Colonic mucosa (tissue), 4 donors: ENCODE measurements at regions not wholly inside any gene's neighbourhood (a gene's known extent, or its start where the extent isn't known, plus 50 kb on each side); places are given as distances from the start of the nearest gene placed in this dataset.

Experiments
- DNase-seq: peaks from one replicate; pipeline ENCODE4 v3.0.0-alpha.2; 2020
- H3K27ac ChIP-seq: fragments of 200-600 bp; one replicate; pipeline ENCODE4 v1.8.0; 2021
- H3K27me3 ChIP-seq: fragments of 200-600 bp; one replicate; pipeline ENCODE4 v1.8.0; 2021
- H3K36me3 ChIP-seq: fragments of 200-600 bp; one replicate; pipeline ENCODE4 v1.8.0; 2021
- H3K4me1 ChIP-seq: fragments of 200-600 bp; one replicate; pipeline ENCODE4 v1.8.0; 2021; ENCODE audit warnings: mild to moderate bottlenecking
- H3K4me3 ChIP-seq: fragments of 200-600 bp; one replicate; pipeline ENCODE4 v1.8.0; 2021
- H3K9ac ChIP-seq, 2 donors: one replicate each; pipeline ENCODE4 v1.7.0; 2013; ENCODE audit warnings: control low read depth in 2 of 2, low read depth in 2 of 2, low read length in 2 of 2
- H3K9me3 ChIP-seq: fragments of 200-600 bp; one replicate; pipeline ENCODE4 v1.8.0; 2021
- intact Hi-C: fragments of 100-400 bp; cut with DNase I; formaldehyde crosslinking; loops from one replicate; pipeline ENCODE4 v1.14.1; 2022
- TF ChIP-seq, protein P1 (sequence below): fragments of 200-600 bp; IDR thresholded peaks from one replicate; pipeline ENCODE4 v1.8.0; 2022; ENCODE audit warnings: antibody characterized with exemption, mild to moderate bottlenecking
- donor health status: healthy.
- donor health status: DM: no; HTN: no; CAD: no.
- donor health status: DM: no; HTN: no; CAD: no.

DNA sequence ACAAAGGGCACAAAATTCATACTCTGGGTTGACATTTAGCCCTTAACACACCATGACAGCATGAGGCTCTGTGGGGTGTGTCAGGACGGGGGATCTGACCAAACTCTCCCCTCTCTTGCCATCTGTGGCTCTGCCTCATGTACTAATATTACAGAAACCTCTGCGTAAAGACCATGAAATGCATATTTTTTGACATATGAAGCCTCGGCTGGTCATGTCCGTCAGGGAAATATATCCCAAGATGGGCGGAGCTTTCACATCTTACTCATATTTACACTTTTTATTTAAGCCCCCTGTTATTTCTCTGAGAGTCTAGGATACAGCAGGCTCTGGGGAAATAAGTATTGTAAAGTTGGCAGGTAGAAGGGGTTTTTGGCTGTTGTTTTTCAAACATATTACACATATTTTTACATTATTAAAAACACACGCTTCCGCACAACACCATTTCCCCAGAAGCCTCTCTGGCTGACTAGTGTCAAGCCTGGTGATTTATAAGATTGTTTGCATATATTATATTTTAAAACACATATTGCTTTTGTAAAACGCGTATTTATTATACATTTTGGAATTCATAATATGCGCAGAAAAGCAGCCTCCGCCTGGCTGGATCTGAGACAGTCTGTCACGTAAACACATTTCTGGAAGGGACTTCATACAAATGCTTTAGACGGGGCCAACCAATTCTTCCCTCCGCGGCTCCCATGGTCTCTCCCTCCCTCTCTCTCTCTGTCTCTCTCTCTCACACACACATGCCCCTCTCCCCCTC, 237.7 kb upstream of the ZFHX3 start:
- Histone ChIP-seq H3K4me3 (no peak overlapping the region), H3K9ac (no peak overlapping the region), H3K27me3 (no peaks in the 10 kb centered on the region), H3K9me3 (no peaks in the 10 kb centered on the region), H3K27ac (no peak overlapping the region), H3K4me1 (no peaks in the 10 kb centered on the region), H3K36me3 (no peaks in the 10 kb centered on the region)
- TF ChIP-seq, protein P1, sequence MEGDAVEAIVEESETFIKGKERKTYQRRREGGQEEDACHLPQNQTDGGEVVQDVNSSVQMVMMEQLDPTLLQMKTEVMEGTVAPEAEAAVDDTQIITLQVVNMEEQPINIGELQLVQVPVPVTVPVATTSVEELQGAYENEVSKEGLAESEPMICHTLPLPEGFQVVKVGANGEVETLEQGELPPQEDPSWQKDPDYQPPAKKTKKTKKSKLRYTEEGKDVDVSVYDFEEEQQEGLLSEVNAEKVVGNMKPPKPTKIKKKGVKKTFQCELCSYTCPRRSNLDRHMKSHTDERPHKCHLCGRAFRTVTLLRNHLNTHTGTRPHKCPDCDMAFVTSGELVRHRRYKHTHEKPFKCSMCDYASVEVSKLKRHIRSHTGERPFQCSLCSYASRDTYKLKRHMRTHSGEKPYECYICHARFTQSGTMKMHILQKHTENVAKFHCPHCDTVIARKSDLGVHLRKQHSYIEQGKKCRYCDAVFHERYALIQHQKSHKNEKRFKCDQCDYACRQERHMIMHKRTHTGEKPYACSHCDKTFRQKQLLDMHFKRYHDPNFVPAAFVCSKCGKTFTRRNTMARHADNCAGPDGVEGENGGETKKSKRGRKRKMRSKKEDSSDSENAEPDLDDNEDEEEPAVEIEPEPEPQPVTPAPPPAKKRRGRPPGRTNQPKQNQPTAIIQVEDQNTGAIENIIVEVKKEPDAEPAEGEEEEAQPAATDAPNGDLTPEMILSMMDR, result no peak
- intact Hi-C loops, result no loop called here
- DNase-seq, result no peak

DNA sequence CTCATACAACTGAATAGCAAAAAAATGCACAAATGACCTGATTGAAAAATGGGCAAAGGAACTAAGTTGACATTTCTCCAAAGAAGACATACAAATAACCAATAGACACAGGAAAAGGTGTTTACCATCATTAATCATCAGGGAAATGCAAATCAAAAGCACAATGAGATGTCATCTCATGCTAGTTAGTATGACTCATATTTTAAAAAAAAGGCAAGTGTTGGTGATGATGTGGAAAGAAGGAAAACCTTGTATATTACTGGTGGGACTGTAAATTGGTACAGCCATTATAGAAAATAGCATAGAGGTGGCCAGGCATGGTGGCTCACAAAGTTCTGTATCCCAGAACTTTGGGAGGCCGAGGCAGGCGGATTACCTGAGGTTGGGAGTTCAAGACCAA, 232.5 kb upstream of the ZFHX3 start:
- Histone ChIP-seq H3K4me3 (no peak overlapping the region), H3K9me3 (no peaks in the 10 kb centered on the region), H3K27ac (no peak overlapping the region), H3K36me3 (no peaks in the 10 kb centered on the region), H3K27me3 (no peaks in the 10 kb centered on the region), H3K4me1 (no peaks in the 10 kb centered on the region), H3K9ac (no peak overlapping the region)
- no peak for DNase-seq
- TF ChIP-seq, protein P1, result no peak
- intact Hi-C loops, result no loop called here

DNA sequence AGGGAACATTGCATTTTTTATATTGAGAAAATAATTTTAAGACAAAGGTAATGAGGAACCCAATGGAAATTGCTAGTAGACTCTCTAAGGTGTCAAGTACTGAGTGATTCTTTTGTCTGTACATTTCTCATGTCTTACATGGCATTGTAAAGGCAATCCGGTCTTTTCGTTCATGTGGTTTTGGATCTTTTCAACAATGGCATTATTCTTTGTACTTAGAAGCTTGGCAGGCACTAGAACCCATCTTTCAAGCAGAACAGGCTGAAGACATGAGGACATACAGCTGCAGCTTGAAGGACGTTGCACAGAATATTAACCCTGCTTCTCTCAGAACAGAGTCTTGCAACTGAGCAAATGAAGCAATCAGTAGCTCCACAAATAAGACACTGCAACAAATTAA, 231.5 kb upstream of the ZFHX3 start:
- no peak overlapping the region for H3K9ac ChIP-seq
- no peaks in the 10 kb centered on the region for H3K9me3 ChIP-seq
- no peak overlapping the region for H3K27ac ChIP-seq
- intact Hi-C loops, result no loop called here
- no peaks in the 10 kb centered on the region for H3K27me3 ChIP-seq
- TF ChIP-seq, protein P1, result no peak
- H3K4me3 ChIP-seq, result no peak overlapping the region
- no peaks in the 10 kb centered on the region for H3K4me1 ChIP-seq
- DNase-seq, result no peak
- H3K36me3 ChIP-seq, result no peaks in the 10 kb centered on the region

DNA sequence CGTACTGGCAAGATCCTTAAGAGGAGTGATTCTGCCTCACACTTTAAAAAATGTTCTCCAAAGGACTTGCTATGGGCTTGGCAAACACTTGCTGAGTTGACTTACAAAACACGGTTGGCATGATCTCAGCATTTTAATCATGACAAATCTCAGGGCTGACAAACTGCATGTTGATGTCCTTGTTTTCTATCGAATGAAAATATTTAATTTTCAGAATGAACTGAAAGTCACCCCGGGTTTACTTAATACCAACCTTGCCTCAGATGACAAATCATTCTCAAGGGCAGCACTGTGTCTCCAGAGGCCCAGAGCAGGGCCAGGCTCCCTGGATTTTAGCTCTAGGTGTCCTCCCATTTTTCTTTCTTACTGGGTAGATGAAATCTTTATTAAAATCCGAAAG, 229.1 kb upstream of the ZFHX3 start:
- DNase-seq, result no peak
- intact Hi-C loops, result no loop called here

DNA sequence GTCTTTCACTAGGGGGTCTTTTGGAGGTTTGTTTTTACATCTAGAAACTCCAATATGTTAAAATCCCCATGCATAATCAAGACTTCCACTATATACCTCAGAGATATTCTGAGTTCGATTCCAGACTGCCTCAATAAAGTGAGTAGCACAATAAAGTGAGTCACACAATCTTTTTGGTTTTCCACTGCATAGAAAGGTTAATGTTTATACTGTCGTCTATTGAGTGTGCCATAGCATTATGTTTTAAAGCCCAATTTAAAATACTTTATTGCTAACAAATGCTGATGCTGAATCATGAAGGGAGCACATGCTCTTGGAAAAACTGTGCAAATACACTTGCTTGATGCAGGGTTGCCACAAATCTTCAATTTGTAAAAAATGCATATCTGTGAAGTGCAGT, 227.5 kb upstream of the ZFHX3 start:
- no peaks in the 10 kb centered on the region for H3K27me3 ChIP-seq
- no peak for DNase-seq
- peak overlapping the region; percentile 35 for H3K27ac ChIP-seq
- no peak overlapping the region for H3K9ac ChIP-seq
- no peaks in the 10 kb centered on the region for H3K4me1 ChIP-seq
- no peaks in the 10 kb centered on the region for H3K9me3 ChIP-seq
- no peaks in the 10 kb centered on the region for H3K36me3 ChIP-seq
- TF ChIP-seq, protein P1, result no peak
- no peak overlapping the region for H3K4me3 ChIP-seq
- intact Hi-C loops, result no loop called here

More for the DNA sequence above, 229.1 kb upstream of the ZFHX3 start:
- Histone ChIP-seq H3K27ac (no peak overlapping the region), H3K4me1 (no peaks in the 10 kb centered on the region), H3K27me3 (no peaks in the 10 kb centered on the region), H3K4me3 (no peak overlapping the region), H3K9ac (no peak overlapping the region), H3K36me3 (no peaks in the 10 kb centered on the region), H3K9me3 (no peaks in the 10 kb centered on the region)
- TF ChIP-seq, protein P1, result no peak
